OCI-LY3 (cell line): ENCODE measurements at regions not wholly inside any gene's neighbourhood (a gene's known extent, or its start where the extent isn't known, plus 50 kb on each side); places are given as distances from the start of the nearest gene placed in this dataset.

Source experiments
- EZH2phosphoT487 ChIP-seq: fragments of 200-600 bp; shearing (Covaris generic); IDR thresholded peaks from 2 replicates; pipeline ENCODE4 v1.6.1; 2018; ENCODE audit warnings: antibody characterized with exemption, mixed run types, low read depth
- TF ChIP-seq, protein P1 (sequence below): fragments of 200-600, 300-600 bp; sonication (generic); IDR thresholded peaks from 2 replicates; pipeline ENCODE4 v1.5.1; 2014; ENCODE audit warnings: antibody characterized with exemption, low read length, low read depth

- TF ChIP-seq, protein P1, sequence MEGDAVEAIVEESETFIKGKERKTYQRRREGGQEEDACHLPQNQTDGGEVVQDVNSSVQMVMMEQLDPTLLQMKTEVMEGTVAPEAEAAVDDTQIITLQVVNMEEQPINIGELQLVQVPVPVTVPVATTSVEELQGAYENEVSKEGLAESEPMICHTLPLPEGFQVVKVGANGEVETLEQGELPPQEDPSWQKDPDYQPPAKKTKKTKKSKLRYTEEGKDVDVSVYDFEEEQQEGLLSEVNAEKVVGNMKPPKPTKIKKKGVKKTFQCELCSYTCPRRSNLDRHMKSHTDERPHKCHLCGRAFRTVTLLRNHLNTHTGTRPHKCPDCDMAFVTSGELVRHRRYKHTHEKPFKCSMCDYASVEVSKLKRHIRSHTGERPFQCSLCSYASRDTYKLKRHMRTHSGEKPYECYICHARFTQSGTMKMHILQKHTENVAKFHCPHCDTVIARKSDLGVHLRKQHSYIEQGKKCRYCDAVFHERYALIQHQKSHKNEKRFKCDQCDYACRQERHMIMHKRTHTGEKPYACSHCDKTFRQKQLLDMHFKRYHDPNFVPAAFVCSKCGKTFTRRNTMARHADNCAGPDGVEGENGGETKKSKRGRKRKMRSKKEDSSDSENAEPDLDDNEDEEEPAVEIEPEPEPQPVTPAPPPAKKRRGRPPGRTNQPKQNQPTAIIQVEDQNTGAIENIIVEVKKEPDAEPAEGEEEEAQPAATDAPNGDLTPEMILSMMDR: no peak
- no peak for TF ChIP-seq EZH2phosphoT487
These were observed 258.5 kb upstream of the ADRA1B start for GRCh38 chr5:159657771-159658170.
